PFSK-1 (cell line): ENCODE measurements at regions not wholly inside any gene's neighbourhood (a gene's known extent, or its start where the extent isn't known, plus 50 kb on each side); places are given as distances from the start of the nearest gene placed in this dataset.

ENCODE experiments used
- FOXP2 ChIP-seq: optimal IDR thresholded peaks from 2 replicates; pipeline ENCODE3; 2011; ENCODE audit warnings: borderline replicate concordance, control low read depth, inconsistent platforms; ENCODE audit not compliant: insufficient read depth; ENCODE audit errors: extremely low read length, extremely low read depth
- POLR2AphosphoS5 ChIP-seq: IDR thresholded peaks from 2 replicates; pipeline ENCODE4 v1.6.1; 2012; ENCODE audit warnings: low read depth, mild to moderate bottlenecking, control low read depth, low read length, moderate library complexity
- SIN3A ChIP-seq: IDR thresholded peaks from 2 replicates; pipeline ENCODE4 v1.6.1; 2012; ENCODE audit warnings: mild to moderate bottlenecking, low read length, moderate library complexity, borderline replicate concordance; ENCODE audit not compliant: insufficient read depth
- TAF1 ChIP-seq: IDR thresholded peaks from 2 replicates; pipeline ENCODE4 v1.6.1; 2012; ENCODE audit warnings: low read length, control low read depth, borderline replicate concordance; ENCODE audit not compliant: insufficient read depth

DNA sequence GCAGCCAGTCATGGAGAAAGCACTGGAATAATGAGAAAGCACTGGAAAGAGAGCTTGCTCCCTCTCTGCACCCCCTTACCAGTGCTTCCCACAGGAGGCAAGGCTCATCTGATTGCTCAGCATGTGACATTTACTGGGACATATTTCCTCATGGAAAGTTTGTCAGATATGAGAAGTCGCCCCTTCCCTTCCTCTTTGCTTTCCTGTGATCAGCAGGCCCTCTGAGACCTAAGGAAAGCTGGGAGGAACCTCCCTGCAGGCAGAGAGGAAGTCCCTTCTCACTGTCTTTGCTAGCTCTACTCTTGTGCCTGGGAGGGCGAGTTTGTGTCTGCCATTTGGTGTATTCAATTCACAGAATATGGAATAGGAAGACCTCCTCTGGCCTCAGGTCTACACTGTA is 283.8 kb downstream of the ALDH8A1 start:
- TF ChIP-seq POLR2AphosphoS5 = no peak
- TF ChIP-seq FOXP2 = no peak
- no peak for TF ChIP-seq SIN3A
- no peak for TF ChIP-seq TAF1
